Renal cortex interstitium (tissue), 11 donors: ENCODE measurements at regions not wholly inside any gene's neighbourhood (a gene's known extent, or its start where the extent isn't known, plus 50 kb on each side); places are given as distances from the start of the nearest gene placed in this dataset.

Experiments used
- DNase-seq, 11 donors: peaks; one replicate each; pipeline ENCODE4 v3.0.0-alpha.2; 2013; ENCODE audit warnings: low read depth in 9 of 11, low spot score in 4 of 11; ENCODE audit errors: extremely low read depth in 1 of 11

- no peak for DNase-seq
Observed at GRCh38 chr6:120576061-120576460, 758.2 kb downstream of the TBC1D32 start.

- DNase-seq, result no peak
Observed at GRCh38 chr6:120569714-120570113, 764.6 kb downstream of the TBC1D32 start.

- no peak for DNase-seq
Observed at GRCh38 chr6:120564779-120565178, 769.5 kb downstream of the TBC1D32 start.

- DNase-seq, result no peak
Observed at GRCh38 chr6:120558294-120558693, 776.0 kb downstream of the TBC1D32 start.

- no peak for DNase-seq
Observed at GRCh38 chr6:120557554-120557953, 776.7 kb downstream of the TBC1D32 start.

- DNase-seq, result no peak
Observed at GRCh38 chr6:120556491-120556890, 777.8 kb downstream of the TBC1D32 start.

GRCh38 chr6:120553353-120553752 lies 780.9 kb downstream of the TBC1D32 start:
- no peak for DNase-seq

GRCh38 chr6:120545353-120545752 lies 788.9 kb downstream of the TBC1D32 start:
- DNase-seq, result no peak

- no peak for DNase-seq
Observed at GRCh38 chr6:120534954-120535353, 799.3 kb downstream of the TBC1D32 start.

GRCh38 chr6:120526576-120526975 lies 807.7 kb downstream of the TBC1D32 start:
- DNase-seq, result no peak

- no peak for DNase-seq
Observed at GRCh38 chr6:120514544-120514943, 819.7 kb downstream of the TBC1D32 start.

GRCh38 chr6:120511712-120512111 lies 822.6 kb downstream of the TBC1D32 start:
- DNase-seq, result no peak

- no peak for DNase-seq
Observed at GRCh38 chr6:120498711-120499110, 835.6 kb downstream of the TBC1D32 start.

GRCh38 chr6:120496661-120497060 lies 837.6 kb downstream of the TBC1D32 start:
- DNase-seq, result no peak

GRCh38 chr6:120493505-120493904 lies 840.8 kb downstream of the TBC1D32 start:
- DNase-seq, result no peak

- no peak for DNase-seq
Observed at GRCh38 chr6:120489941-120490340, 844.3 kb downstream of the TBC1D32 start.

- DNase-seq, result no peak
Observed at GRCh38 chr6:120484146-120484545, 850.1 kb downstream of the TBC1D32 start.

- no peak for DNase-seq
Observed at GRCh38 chr6:120478650-120479049, 855.6 kb downstream of the TBC1D32 start.

GRCh38 chr6:120473804-120474203 lies 860.5 kb downstream of the TBC1D32 start:
- no peak for DNase-seq

- no peak for DNase-seq
Observed at GRCh38 chr6:120468486-120468885, 865.8 kb downstream of the TBC1D32 start.

- DNase-seq, result no peak
Observed at GRCh38 chr6:120451508-120451907, 882.8 kb downstream of the TBC1D32 start.

- DNase-seq, result peak in 2 of 11 donors; percentile 1 to 3
Observed at GRCh38 chr6:120447605-120448004, 886.7 kb downstream of the TBC1D32 start.
